22Rv1 (cell line): ENCODE measurements at regions not wholly inside any gene's neighbourhood (a gene's known extent, or its start where the extent isn't known, plus 50 kb on each side); places are given as distances from the start of the nearest gene placed in this dataset.
"Not testable (repeated sequence)": the region's sequence is repeated elsewhere in the genome, so short reads cannot be mapped to it uniquely, and the experiment has no call there.

ENCODE experiments used
- H3K27ac ChIP-seq: fragments of 450-650 bp; 2 replicates; pipeline ENCODE4 v1.5.1; 2017
- ZFX ChIP-seq: fragments of 450-650 bp; IDR thresholded peaks from 2 replicates; pipeline ENCODE4 v1.6.1; 2017; ENCODE audit warnings: antibody characterized with exemption, borderline replicate concordance
- TF ChIP-seq, protein P1 (sequence below): fragments of 450-650 bp; IDR thresholded peaks from 2 replicates; pipeline ENCODE4 v1.5.1; 2017; ENCODE audit warnings: mild to moderate bottlenecking

- TF ChIP-seq, protein P1, sequence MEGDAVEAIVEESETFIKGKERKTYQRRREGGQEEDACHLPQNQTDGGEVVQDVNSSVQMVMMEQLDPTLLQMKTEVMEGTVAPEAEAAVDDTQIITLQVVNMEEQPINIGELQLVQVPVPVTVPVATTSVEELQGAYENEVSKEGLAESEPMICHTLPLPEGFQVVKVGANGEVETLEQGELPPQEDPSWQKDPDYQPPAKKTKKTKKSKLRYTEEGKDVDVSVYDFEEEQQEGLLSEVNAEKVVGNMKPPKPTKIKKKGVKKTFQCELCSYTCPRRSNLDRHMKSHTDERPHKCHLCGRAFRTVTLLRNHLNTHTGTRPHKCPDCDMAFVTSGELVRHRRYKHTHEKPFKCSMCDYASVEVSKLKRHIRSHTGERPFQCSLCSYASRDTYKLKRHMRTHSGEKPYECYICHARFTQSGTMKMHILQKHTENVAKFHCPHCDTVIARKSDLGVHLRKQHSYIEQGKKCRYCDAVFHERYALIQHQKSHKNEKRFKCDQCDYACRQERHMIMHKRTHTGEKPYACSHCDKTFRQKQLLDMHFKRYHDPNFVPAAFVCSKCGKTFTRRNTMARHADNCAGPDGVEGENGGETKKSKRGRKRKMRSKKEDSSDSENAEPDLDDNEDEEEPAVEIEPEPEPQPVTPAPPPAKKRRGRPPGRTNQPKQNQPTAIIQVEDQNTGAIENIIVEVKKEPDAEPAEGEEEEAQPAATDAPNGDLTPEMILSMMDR = no peak
- TF ChIP-seq ZFX = no peak
- H3K27ac ChIP-seq = no peak overlapping the region
Observed at GRCh38 chr22:27246558-27246957, 555.0 kb downstream of the MN1 start.

DNA sequence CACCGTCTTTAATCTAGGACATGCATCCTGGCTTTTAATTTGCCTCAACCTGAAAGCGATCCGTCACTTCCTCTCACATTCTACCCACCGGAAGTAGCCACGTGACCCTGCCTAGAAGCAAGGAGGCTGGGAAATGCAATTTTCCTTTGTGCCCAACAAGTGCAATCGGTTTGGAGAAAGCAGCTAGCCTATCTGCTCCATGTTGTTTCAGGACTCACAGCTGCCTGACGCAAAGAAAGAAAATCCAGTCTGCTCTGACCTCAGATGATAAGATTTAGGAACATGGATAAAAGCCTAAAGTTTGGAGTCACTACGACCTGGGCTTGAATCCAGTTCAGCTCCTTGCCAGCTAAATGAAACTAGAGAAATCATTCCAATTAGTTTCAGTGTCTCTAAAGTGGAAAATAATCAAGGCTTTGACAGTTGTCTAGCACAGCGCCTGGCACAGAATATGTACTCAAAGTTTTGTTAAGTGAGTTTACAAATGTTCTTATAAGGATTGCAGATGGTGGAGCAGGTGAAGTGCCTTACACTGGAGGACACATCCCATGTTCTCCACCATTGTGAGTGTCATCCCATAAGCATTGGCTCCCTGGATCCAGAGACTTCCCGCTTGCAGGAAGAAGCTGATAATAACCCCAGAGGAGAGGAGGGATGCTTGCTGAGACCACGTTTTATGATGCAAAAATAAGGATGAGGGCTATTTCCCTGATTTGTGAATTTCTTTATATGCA, 553.7 kb downstream of the MN1 start:
- TF ChIP-seq, protein P1 = no peak
- TF ChIP-seq ZFX = no peak
- H3K27ac ChIP-seq = no peak overlapping the region

DNA sequence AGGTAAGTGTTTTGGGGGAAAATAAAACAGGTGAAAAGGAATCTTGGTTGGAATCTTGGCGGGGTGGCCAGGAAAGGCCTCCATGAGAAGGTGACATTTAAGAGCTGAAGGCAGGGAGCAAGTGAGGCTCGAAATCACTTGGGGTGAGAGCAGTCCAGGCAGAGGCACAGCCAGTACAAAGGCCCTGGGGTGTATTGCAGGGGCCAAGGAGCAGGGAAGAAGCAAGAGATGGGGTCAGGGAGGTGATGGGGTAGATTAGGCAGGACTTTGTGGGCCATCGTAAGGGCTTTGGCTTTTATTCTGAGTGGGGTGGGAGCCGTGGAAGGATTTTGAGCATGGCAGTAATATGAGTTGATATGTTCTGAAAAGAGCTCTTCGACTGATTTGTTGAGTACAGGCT, 551.1 kb downstream of the MN1 start:
- TF ChIP-seq, protein P1 = no peak
- TF ChIP-seq ZFX = no peak

DNA sequence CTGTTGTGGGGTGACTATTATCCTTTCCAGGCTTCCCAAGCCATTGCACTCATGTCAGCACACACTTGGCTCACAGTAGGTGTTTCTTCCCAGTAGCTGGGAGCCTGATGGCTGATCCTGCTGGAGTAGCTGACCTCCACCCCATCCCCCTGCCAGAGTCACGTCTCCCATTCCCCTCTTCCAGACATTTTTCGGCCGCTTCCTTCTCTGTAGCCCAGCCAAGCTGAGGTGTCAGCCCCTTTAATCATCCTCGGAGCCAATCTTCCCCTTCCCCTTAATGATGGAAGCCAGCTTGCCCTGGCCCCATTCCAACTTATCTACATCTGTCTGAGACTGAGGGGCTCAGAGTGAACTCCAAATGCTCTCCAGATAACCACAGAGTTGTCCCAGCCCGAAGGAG, 550.7 kb downstream of the MN1 start:
- TF ChIP-seq, protein P1 = no peak
- TF ChIP-seq ZFX = no peak
- no peak overlapping the region for H3K27ac ChIP-seq

More for the DNA sequence above, 551.1 kb downstream of the MN1 start:
- no peak overlapping the region for H3K27ac ChIP-seq

DNA sequence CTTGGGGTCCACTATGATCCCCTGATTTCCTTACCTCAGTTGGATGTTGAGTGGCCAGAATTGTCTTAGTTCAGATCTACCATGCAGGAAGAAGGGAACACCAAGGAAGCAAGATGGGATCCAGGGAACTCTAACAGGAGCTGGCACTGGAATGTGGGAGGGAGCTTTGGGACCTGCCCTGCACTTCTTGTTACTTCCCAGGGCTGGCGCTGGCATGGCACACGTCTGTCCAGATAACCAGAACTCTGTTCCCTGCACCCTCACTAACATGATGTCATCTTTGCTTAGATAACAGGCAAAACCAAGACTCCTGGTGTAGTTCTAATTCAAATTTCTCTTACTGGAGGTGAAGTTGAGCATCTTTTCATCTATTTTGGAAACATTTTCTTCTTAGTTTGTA, 550.0 kb downstream of the MN1 start:
- TF ChIP-seq, protein P1 = no peak
- TF ChIP-seq ZFX = no peak
- H3K27ac ChIP-seq = no peak overlapping the region

DNA sequence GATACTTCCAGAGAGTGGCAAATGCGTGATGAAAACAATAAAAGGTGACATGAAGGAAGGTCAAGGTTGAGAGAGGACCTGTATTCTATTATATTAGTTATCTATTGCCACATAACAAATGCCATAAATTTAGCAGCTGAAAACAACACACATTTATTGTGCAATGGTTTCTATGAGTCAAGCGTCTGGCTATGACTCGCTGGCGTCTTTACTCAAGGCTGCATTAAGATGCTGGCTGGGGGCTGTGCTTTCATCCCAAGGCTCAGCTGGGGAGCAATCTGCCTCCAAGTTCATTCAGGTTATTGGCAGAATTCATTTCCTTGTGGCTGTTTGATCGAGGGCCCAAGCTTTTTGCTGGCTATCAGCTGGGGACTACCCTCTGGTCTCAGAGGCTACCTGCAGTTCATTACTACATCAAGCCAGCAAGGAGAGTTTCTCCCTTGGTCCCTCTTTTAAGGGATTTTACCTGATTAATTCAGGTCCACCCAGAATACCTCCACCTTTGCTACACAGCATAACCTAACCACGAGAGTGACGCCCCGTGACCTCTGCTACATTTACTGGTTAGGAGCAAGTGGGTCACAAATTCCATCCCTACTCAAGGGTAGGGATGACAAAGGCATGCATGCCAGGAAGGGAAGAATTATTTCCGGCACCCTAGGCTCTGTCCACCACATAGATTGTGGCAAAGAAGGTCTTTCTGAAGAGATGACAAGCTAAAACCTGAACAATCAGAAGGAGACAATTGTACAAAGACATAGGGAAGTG, 549.1 kb downstream of the MN1 start:
- no peak overlapping the region for H3K27ac ChIP-seq
- no peak for TF ChIP-seq ZFX
- TF ChIP-seq, protein P1 = no peak

GRCh38 chr22:27253108-27253902, 548.3 kb downstream of the MN1 start:
- TF ChIP-seq, protein P1 = no peak
- TF ChIP-seq ZFX = no peak
- no peak overlapping the region for H3K27ac ChIP-seq

DNA sequence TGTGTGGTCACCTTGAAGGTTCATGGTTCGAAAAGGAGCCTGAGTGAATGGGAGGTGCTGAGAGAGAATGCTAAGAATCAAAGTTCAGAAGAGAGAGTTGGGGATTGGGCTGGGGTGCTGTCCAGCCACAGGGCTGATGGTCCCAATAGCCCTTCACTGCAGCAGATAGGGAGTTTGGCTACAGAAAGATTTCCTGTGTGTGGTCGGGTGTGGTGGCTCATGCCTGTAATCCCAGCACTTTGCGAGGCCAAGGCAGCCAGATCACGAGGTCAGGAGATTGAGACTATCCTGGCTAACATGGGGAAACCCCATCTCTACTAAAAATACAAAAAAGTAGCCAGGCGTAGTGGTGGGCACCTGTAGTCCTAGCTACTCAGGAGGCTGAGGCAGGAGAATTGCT, 547.5 kb downstream of the MN1 start:
- H3K27ac ChIP-seq = not testable (repeated sequence)
